ENCODE measurements at regions not wholly inside any gene's neighbourhood (a gene's known extent, or its start where the extent isn't known, plus 50 kb on each side); places are given as distances from the start of the nearest gene placed in this dataset.

- intact Hi-C loops (cut with DNase I) = no loop called here
- Histone ChIP-seq H3K27me3 (no peaks in the 10 kb centered on the region), H3K9me3 (no peaks in the 10 kb centered on the region), H3K36me3 (no peaks in the 10 kb centered on the region), H3K4me1 (no peaks in the 10 kb centered on the region), H3K4me3 (replicated peaks in 1 of 3) (no peak overlapping the region), H3K27ac (no peak overlapping the region)
- DNase-seq = no peak
- 68 to 77% methylated on average over 2 of the region's 2 CpGs for WGBS, 2 donors
- TF ChIP-seq, protein P1, sequence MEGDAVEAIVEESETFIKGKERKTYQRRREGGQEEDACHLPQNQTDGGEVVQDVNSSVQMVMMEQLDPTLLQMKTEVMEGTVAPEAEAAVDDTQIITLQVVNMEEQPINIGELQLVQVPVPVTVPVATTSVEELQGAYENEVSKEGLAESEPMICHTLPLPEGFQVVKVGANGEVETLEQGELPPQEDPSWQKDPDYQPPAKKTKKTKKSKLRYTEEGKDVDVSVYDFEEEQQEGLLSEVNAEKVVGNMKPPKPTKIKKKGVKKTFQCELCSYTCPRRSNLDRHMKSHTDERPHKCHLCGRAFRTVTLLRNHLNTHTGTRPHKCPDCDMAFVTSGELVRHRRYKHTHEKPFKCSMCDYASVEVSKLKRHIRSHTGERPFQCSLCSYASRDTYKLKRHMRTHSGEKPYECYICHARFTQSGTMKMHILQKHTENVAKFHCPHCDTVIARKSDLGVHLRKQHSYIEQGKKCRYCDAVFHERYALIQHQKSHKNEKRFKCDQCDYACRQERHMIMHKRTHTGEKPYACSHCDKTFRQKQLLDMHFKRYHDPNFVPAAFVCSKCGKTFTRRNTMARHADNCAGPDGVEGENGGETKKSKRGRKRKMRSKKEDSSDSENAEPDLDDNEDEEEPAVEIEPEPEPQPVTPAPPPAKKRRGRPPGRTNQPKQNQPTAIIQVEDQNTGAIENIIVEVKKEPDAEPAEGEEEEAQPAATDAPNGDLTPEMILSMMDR (IDR thresholded peaks at IDR 0.05) = no peak
- TF ChIP-seq POLR2A (IDR thresholded peaks at IDR 0.05) = no peak
Observed at GRCh38 chr3:152719264-152719663, 115.7 kb upstream of the P2RY1 start.

DNA sequence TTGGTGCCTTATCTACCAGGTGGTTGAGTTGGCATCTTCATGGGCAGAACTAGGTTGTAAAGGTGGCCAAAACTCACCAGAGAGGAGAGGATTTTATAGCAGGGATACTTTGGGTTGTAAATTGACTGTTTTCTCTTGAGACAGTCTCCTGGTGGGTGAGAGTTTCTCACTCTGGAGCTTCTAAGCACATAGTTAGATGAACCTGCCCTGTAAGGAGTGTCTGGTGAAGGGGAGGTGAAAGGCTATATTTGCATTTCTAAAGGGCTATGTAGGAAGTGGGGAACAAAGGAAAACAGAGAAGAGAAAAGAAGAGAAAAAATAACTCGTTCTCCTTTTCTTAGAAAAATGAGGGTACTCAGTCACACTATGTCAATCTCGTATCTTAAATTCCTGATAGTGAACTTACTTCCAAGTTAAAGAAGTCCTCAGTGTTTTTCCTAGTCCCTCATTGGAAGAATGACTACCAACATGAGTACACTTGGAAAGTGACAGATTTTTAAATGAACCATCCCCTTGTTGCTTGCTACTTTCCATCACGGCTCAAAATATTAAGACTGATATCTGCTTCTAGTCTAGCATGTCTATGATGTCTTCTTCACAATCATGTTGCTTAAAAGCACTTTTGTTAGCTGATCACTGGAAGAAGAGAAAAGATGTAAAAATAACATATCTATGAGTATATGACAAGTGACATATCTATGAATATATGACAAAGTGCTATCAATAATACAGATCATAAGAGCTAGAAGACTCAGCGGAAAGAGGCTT is 113.8 kb upstream of the P2RY1 start:
- Histone ChIP-seq H3K27ac (no peak overlapping the region), H3K4me3 (replicated peaks in 1 of 3) (no peak overlapping the region), H3K4me1 (no peaks in the 10 kb centered on the region), H3K9me3 (no peaks in the 10 kb centered on the region), H3K27me3 (no peaks in the 10 kb centered on the region), H3K36me3 (no peaks in the 10 kb centered on the region)
- intact Hi-C loops (cut with DNase I) = no loop called here
- no peak for DNase-seq
- 54% methylated on average over 4 of the region's 4 CpGs for WGBS, 2 donors
- TF ChIP-seq, protein P1 (IDR thresholded peaks at IDR 0.05) = no peak
- TF ChIP-seq POLR2A (IDR thresholded peaks at IDR 0.05) = no peak

DNA sequence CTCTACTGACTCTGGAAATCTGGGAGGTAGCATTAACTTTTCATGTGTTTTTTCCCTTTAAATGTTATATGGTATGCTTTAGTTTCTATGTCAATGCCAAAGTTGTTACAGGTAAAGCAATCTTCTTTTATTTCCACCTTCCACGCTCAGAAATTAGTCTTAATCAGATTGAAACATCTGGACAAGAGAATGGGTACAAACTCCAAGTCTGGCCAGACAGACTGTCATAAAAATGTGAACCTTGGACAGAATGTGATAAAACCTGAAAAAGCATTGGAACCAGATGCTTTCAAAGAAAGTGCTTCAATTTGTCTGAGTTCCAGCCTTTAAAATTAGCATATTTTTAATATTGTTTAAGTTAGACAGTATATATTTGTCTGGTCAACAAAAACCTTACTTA is 110.7 kb upstream of the P2RY1 start:
- Histone ChIP-seq H3K36me3 (no peaks in the 10 kb centered on the region), H3K9me3 (no peaks in the 10 kb centered on the region), H3K4me1 (no peaks in the 10 kb centered on the region), H3K27me3 (no peaks in the 10 kb centered on the region), H3K4me3 (replicated peaks in 1 of 3) (no peak overlapping the region), H3K27ac (no peak overlapping the region)
- DNase-seq = no peak
- TF ChIP-seq, protein P1 (IDR thresholded peaks at IDR 0.05) = no peak
- TF ChIP-seq POLR2A (IDR thresholded peaks at IDR 0.05) = no peak
- intact Hi-C loops (cut with DNase I) = no loop called here
- 78 to 87% methylated on average over 1 of the region's 1 CpG for WGBS, 2 donors

DNA sequence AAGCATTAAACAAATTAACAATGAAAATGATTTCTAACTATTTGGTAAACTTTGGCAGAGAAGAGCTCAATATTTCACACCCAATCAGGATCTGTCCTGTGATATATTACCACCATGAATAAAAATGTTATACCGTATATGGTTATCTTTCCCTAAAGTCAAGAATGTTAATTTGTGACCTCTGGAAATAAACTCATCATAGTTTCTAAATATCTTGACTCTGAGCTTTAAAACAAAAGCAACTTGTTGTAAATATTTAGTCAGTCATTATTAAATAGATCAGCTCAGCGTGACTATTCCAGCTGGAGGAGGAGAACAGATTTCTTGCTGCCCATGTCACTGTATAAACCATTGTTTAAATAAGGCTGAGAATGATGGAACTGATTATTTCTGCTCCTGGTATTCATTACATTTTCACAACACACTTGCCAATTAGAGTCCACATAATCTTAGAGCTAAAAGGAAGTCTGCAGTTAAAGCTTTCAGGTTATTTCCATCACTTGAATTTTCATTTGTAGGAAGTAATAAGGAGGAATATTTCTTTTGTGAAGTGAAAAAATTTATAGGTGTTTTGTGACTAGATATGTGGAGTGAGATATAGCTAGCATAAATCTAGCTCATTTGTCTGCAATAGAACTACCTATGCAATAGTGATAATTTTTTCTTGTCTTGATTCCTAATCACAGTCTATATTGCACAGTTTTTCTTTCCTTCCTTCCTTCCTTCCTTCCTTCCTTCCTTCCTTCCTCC is 106.5 kb upstream of the P2RY1 start:
- Histone ChIP-seq H3K27ac (no peak overlapping the region), H3K9me3 (no peaks in the 10 kb centered on the region), H3K4me3 (replicated peaks in 1 of 3) (no peak overlapping the region), H3K4me1 (no peaks in the 10 kb centered on the region), H3K36me3 (no peaks in the 10 kb centered on the region), H3K27me3 (no peaks in the 10 kb centered on the region)
- TF ChIP-seq, protein P1 (IDR thresholded peaks at IDR 0.05) = no peak
- TF ChIP-seq POLR2A (IDR thresholded peaks at IDR 0.05) = no peak
- DNase-seq = no peak
- intact Hi-C loops (cut with DNase I) = no loop called here
- WGBS, 2 donors = 71 to 79% methylated on average over 2 of the region's 2 CpGs

GRCh38 chr3:152729906-152730305 is 105.0 kb upstream of the P2RY1 start:
- DNase-seq = no peak
- Histone ChIP-seq H3K36me3 (no peaks in the 10 kb centered on the region), H3K27me3 (no peaks in the 10 kb centered on the region), H3K4me3 (replicated peaks in 1 of 3) (no peak overlapping the region), H3K27ac (no peak overlapping the region), H3K9me3 (no peaks in the 10 kb centered on the region), H3K4me1 (no peaks in the 10 kb centered on the region)
- WGBS, 2 donors = 88 to 89% methylated on average over 5 of the region's 5 CpGs
- intact Hi-C loops (cut with DNase I) = no loop called here
- no peak for TF ChIP-seq POLR2A (IDR thresholded peaks at IDR 0.05)
- TF ChIP-seq, protein P1 (IDR thresholded peaks at IDR 0.05) = no peak

Measured in thyroid gland (tissue), 4 donors.